ENCODE measurements at regions not wholly inside any gene's neighbourhood (a gene's known extent, or its start where the extent isn't known, plus 50 kb on each side); places are given as distances from the start of the nearest gene placed in this dataset.

- in situ Hi-C loops (cut with MboI; ENCODE audit: low pct_ligation_motif_present in 1 of 4, low pct_unique_long_range_greater_than_20kb in 1 of 4, low sequenced_read_pairs in 3 of 4): no loop called here
- no peak for DNase-seq
- TF ChIP-seq POLR2AphosphoS5 (IDR thresholded peaks at IDR 0.05) (no peak), EP300 (IDR thresholded peaks at IDR 0.05; ENCODE audit: low read depth) (no peak)
- TF ChIP-seq, protein P1, sequence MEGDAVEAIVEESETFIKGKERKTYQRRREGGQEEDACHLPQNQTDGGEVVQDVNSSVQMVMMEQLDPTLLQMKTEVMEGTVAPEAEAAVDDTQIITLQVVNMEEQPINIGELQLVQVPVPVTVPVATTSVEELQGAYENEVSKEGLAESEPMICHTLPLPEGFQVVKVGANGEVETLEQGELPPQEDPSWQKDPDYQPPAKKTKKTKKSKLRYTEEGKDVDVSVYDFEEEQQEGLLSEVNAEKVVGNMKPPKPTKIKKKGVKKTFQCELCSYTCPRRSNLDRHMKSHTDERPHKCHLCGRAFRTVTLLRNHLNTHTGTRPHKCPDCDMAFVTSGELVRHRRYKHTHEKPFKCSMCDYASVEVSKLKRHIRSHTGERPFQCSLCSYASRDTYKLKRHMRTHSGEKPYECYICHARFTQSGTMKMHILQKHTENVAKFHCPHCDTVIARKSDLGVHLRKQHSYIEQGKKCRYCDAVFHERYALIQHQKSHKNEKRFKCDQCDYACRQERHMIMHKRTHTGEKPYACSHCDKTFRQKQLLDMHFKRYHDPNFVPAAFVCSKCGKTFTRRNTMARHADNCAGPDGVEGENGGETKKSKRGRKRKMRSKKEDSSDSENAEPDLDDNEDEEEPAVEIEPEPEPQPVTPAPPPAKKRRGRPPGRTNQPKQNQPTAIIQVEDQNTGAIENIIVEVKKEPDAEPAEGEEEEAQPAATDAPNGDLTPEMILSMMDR (IDR thresholded peaks at IDR 0.05): no peak
- Histone ChIP-seq H3K9me3 (no peaks in the 10 kb centered on the region), H3K4me3 (no peak overlapping the region), H3K36me3 (no peaks in the 10 kb centered on the region), H3K27me3 (no peaks in the 10 kb centered on the region), H3K27ac (no peak overlapping the region), H3K4me1 (peaks cover 5 to 40% (median 19%) of the 10 kb centered on the region in 4 donors)
- WGBS, 2 donors (ENCODE audit: low coverage in 1 of 2): 67 to 68% methylated on average over 4 to 6 of the region's 6 CpGs
- intact Hi-C loops (cut with DNase I; ENCODE audit: low total_unique reads): no loop called here
These were observed 332.7 kb downstream of the FGFR2 start for GRCh38 chr10:121265360-121266123.

DNA sequence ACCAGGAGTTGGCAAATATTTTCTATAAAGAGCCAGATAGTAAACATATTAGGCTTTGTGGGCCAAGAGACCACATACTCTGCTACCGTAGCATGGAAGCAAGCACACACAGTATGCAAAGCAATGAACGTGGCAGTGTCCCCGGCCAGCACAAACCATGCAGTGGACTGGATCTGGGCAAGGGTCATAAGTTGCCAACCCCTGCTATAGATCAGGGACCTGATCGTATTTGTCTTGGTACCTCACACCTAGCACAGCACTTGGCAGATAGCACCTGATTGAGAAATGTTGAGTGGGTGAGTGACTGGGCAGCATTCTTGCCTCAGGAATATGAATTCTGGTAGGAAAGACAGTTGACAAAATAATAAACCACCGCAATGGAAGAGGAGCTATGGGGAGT, 331.9 kb downstream of the FGFR2 start:
- no peaks in the 10 kb centered on the region for H3K9me3 ChIP-seq
- DNase-seq: no peak
- TF ChIP-seq EP300 (IDR thresholded peaks at IDR 0.05; ENCODE audit: low read depth) (no peak), POLR2AphosphoS5 (IDR thresholded peaks at IDR 0.05) (no peak), POLR2A (IDR thresholded peaks at IDR 0.05) (no peak)
- TF ChIP-seq, protein P1 (IDR thresholded peaks at IDR 0.05): no peak
- no peaks in the 10 kb centered on the region for H3K27me3 ChIP-seq
- no peak overlapping the region for H3K4me3 ChIP-seq
- H3K27ac ChIP-seq: no peak overlapping the region
- no peaks in the 10 kb centered on the region for H3K36me3 ChIP-seq
- WGBS, 2 donors (ENCODE audit: low coverage in 1 of 2): 67 to 75% methylated on average over 4 to 5 of the region's 5 CpGs
- peaks cover 5 to 40% (median 19%) of the 10 kb centered on the region in 4 donors for H3K4me1 ChIP-seq
- intact Hi-C loops (cut with DNase I; ENCODE audit: low total_unique reads) (no loop called here), in situ Hi-C loops (cut with MboI; ENCODE audit: low pct_ligation_motif_present in 1 of 4, low pct_unique_long_range_greater_than_20kb in 1 of 4, low sequenced_read_pairs in 3 of 4) (no loop called here)

- no peak for TF ChIP-seq POLR2A (IDR thresholded peaks at IDR 0.05)
- Histone ChIP-seq H3K4me1 (peaks cover 5 to 31% (median 15%) of the 10 kb centered on the region in 4 donors), H3K4me3 (no peak overlapping the region), H3K27me3 (no peaks in the 10 kb centered on the region), H3K36me3 (no peaks in the 10 kb centered on the region), H3K27ac (no peak overlapping the region), H3K9me3 (no peaks in the 10 kb centered on the region)
- DNase-seq: no peak
- 80 to 91% methylated on average over 6 to 11 of the region's 11 CpGs for WGBS, 2 donors (ENCODE audit: low coverage in 1 of 2)
- in situ Hi-C loops (cut with MboI; ENCODE audit: low pct_ligation_motif_present in 1 of 4, low pct_unique_long_range_greater_than_20kb in 1 of 4, low sequenced_read_pairs in 3 of 4) (no loop called here), intact Hi-C loops (cut with DNase I; ENCODE audit: low total_unique reads) (no loop called here)
These were observed 330.8 kb downstream of the FGFR2 start for GRCh38 chr10:121267236-121268003.

DNA sequence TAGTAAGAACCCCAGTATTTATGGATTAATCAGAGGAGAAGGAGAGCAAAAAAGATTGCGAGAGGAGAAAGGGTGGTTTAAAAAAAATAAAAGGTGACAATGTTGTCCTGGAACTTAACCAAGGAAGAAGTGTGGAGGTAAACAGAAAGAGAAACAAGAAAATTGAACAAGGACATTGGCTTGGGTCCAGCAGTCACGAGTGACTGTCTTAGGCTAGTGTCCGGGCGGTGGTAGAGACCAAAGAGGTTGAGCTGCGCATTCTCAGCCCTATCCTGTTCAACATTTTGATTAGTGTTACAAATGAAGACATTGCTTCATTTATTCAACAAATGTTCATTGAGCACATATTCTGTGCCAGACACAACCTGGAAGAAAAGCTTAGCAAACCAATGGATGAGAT, 329.9 kb downstream of the FGFR2 start:
- H3K27ac ChIP-seq: no peak overlapping the region
- TF ChIP-seq EP300 (IDR thresholded peaks at IDR 0.05; ENCODE audit: low read depth) (no peak), POLR2AphosphoS5 (IDR thresholded peaks at IDR 0.05) (no peak), POLR2A (IDR thresholded peaks at IDR 0.05) (no peak)
- TF ChIP-seq, protein P1 (IDR thresholded peaks at IDR 0.05): no peak
- DNase-seq: no peak
- H3K9me3 ChIP-seq: no peaks in the 10 kb centered on the region
- in situ Hi-C loops (cut with MboI; ENCODE audit: low pct_ligation_motif_present in 1 of 4, low pct_unique_long_range_greater_than_20kb in 1 of 4, low sequenced_read_pairs in 3 of 4): no loop called here
- WGBS, 2 donors (ENCODE audit: low coverage in 1 of 2): 71 to 76% methylated on average over 5 of the region's 5 CpGs
- H3K4me3 ChIP-seq: no peak overlapping the region
- H3K36me3 ChIP-seq: no peaks in the 10 kb centered on the region
- H3K4me1 ChIP-seq: peaks cover 0 to 22% (median 6%) of the 10 kb centered on the region in 4 donors
- intact Hi-C loops (cut with DNase I; ENCODE audit: low total_unique reads): no loop called here
- H3K27me3 ChIP-seq: no peaks in the 10 kb centered on the region
